ENCODE measurements at regions not wholly inside any gene's neighbourhood (a gene's known extent, or its start where the extent isn't known, plus 50 kb on each side); places are given as distances from the start of the nearest gene placed in this dataset.
"Not testable (repeated sequence)": the region's sequence is repeated elsewhere in the genome, so short reads cannot be mapped to it uniquely, and the experiment has no call there.

DNA sequence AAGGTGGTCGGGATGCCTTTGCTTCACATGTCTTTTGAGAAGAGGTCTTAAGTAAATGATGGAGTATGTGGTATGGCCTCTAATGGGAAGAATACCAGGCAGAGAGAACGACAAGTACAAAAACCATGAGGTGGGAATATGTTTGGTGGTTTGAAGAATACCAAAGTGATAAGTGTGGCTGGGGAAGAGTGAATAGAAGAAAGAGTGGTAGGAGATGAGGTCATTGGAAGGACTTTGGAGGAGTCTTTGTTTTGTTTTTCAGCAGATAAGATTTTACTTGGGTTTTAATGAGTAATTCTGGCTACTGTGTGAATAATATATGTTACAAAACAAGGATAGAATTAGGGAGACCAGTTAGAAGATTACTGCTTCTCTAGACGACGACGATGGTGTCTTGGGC is 515.4 kb downstream of the RAB38 start:
- no peak for DNase-seq (ENCODE audit: low read depth in 2 of 2)

DNA sequence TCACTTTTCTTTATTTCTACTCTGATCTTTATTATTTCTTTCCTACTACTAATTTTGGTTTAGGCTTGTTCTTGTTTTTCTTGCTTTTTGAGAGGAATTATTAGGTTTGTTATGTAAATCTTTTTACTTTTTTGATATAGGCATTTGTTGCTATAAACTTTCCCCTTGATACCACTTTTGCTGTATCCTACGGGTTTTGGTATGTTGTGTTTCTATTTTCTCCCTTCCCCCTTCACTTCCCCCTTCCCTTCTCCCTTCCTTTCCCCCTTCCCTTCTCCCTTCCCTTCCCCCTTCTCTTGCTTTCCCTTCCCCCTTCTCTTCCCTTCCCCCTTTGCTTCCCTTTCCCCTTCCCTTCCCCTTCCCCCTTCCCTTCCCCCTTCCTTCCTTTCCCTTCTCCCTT is 529.6 kb downstream of the RAB38 start:
- no peak for DNase-seq (ENCODE audit: low read depth in 2 of 2)

DNA sequence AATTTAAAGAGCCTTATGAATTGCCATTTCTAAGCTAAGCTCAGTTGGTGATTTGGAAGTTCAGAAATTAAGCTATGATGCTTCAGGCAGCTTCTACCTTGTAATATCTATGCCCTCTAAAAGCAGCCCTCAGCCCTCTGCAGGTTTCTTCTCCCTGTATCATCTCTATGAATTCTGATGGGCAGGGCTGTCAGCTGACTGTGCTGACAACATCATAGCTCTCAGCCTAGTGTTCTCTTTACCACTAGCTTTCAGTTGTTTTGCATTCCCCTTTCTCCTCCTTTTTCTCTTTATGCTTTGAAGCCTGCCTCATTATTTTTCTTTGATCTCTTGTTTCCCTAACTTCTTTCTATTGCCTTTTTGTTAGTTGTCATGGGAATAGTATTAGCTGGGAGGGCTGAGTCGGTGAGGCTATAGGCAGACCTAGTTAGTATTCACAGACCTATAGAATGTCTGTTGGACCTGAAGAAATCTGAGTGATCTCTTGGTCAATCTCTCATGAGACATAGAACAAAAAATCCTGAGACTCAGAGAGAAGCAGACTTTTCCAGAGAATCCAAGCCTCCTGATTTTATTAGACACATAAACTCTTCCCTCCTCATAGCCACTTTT is 535.4 kb downstream of the RAB38 start:
- DNase-seq (ENCODE audit: low read depth in 2 of 2): no peak

DNA sequence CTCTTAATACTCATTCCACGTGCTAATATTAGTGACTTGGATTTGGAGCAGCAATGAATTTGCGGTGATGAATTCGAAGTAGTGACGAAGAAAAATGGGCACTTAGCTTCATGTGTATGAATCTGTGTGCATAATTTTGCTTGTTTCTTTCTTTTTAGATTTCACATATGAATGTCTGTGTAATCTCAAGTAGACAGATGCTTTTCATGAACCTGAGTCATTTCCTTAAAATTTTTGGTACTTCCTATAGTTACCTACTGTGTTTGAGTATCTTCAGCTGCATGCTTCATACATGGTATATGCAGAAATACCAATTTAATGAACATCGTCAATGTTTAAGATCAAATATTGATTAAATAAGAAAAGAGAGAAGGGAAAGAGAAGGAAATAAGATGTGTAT is 540.2 kb downstream of the RAB38 start:
- no peak for DNase-seq (ENCODE audit: low read depth in 2 of 2)

DNA sequence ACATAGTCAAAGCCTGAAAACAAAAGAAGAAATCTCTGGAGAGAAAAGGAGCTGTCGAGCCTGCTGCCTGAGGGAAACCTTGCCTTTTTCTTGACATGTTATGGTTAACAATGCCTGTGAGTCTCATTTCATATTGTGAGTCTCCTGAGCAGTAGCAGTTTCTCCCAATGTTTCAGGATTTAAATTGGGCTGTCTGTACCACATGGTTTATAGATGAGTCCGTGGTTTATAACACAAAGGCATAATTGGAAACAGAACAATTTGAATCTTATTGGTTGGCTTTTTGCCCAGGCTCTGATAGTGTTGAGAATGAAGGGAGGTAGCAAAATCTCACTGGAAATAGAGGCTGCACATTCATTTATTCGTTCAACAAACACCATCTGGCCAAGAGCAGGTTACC is 540.9 kb downstream of the RAB38 start:
- no peak for DNase-seq (ENCODE audit: low read depth in 2 of 2)

DNA sequence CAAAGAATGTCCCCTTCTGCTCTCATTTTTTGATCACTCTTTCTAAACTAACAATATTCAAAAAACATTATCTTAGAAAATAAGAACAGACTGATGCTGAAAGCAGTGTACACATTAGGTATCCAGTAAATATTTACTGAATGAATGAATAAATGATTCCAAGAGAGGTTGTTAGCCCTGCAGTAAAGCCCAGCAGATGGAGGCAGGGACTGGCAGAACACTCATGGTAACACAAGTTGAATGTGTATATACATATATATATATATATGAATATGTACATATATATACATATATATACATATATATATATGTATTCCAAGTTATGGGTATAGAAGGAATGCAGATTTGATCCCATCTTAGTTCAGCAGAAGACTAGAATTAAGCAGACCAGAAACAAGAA is 546.3 kb downstream of the RAB38 start:
- no peak for DNase-seq (ENCODE audit: low read depth in 2 of 2)

DNA sequence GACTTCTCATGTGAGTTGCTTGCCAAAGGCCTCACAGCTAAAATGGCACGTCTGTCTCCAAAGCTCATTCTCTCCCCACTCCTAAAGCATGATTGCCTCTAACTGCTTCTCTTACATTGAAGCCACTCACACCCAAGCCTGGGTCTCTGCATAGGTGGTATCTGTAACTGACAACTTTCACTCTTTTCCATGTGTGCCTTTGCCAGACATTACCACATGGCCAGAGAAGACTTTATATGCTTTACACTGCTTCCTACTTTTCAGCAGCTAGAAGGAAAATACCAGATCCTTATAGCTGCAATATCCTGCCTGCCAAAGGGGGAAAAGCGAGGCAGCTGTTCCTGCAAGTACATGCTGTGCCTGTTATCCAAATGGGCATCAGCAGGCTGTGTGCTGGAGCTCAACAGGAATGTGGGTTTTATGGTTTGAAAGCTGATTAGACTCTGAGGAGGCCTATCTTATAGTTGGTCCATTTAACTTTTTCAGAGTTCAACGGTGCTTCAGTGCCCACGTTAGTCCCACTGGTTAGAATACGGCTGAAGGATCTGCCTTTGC is 547.1 kb downstream of the RAB38 start:
- no peak for DNase-seq (ENCODE audit: low read depth in 2 of 2)

DNA sequence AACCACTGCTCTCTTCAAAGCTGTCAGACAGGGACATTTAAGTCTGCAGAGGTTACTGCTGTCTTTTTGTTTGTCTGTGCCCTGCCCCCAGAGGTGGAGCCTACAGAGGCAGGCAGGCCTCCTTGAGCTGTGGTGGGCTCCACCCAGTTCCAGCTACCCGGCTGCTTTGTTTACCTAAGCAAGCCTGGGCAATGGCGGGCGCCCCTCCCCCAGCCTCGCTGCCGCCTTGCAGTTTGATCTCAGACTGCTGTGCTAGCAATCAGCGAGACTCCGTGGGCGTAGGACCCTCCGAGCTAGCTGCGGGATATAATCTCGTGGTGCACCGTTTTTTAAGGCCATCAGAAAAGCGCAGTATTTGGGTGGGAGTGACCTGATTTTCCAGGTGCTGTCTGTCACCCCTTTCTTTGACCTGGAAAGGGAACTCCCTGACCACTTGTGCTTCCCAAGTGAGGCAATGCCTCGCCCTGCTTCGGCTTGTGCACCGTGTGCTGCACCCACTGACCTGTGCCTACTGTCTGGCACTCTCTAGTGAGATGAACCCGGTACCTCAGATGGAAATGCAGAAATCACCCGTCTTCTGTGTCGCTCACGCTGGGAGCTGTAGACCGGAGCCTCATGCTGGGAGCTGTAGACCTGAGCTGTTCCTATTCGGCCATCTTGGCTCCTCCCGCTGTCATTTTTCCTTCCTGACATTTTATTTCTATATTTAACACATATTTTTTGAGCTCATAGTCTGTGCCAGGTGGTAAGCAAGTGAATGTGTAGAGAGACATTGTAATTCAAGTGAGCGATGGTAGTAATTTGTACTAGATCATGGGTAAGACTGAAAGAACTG is 551.5 kb downstream of the RAB38 start:
- not testable (repeated sequence) for DNase-seq (ENCODE audit: low read depth in 2 of 2)

DNA sequence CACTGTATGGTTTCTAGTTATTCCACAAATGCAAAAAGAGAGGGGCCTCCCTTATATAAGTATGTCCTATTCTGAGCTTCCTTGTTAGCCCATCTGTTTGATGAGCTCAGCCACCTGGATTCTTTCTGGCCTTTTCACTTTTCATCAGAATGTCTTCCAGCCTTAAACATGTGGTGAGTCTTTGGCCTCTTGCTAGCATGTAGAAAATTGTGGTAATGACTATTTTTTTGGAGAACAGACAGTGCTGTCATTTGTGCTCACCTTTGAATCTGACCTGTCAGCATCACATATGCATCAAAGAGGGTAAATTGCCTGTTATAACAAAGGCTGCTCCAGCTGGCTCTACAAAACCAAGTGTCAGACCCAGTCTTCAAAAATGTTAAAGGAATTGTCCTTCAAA is 558.7 kb downstream of the RAB38 start:
- DNase-seq (ENCODE audit: low read depth in 2 of 2): no peak

DNA sequence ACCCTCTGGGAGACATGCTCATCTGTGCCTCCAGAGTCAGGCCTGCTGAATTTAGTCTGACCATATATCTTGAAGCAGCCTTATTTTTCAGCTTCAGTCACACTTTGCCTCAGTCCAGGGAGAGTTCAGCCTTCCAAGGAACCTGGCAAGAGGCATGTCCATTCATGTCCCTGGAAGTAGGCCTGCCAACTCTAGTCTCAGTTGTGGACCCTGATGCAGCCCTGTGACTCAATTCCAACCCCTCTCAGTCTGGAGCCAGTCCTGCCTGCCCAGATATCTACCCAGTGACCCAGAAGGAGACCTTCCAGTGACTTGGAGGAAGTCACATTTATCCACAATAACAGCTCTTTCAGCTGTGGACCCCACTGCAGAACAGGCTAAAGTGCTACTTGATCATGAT is 566.6 kb downstream of the TMEM135 start:
- no peak for DNase-seq (ENCODE audit: low read depth in 2 of 2)

DNA sequence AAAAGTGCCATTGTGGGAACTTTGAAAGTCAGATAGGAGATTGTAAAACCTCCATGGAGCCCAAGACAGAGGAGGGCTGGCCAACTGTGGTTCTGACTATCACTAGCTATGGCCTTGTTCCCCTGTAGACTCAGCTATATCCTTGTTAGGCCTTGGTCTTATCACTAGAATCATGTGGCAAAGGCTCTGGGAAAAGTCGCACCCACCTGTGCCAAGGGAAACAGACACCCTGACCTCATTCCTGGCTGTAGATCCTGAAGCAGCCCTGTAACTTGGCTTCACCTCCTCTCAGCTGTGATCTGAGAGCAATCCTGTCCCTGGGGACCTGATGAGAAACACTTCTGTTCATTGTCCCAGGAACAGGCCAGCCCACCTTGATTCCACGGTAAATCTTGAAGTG is 566.2 kb downstream of the TMEM135 start:
- DNase-seq (ENCODE audit: low read depth in 2 of 2): no peak

DNA sequence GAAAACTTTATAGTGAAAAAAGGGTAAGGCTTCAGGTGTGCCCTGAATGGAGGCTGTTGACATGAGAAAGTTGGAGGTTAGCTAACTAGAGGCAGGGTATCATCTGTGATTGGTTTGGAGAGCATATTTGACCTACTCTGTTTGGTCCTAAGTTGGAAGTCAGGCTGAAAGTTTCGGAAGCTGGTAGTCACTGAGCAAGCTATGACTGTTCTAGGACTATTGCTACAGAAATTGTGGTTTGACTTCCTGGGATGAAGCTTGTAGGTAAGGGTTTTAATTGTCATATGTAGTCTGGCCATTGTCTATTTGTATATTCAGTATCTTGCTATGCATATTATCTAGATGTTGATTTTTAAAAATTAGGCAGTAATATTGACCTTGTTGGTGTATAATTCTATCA is 565.0 kb downstream of the TMEM135 start:
- DNase-seq (ENCODE audit: low read depth in 2 of 2): no peak

DNA sequence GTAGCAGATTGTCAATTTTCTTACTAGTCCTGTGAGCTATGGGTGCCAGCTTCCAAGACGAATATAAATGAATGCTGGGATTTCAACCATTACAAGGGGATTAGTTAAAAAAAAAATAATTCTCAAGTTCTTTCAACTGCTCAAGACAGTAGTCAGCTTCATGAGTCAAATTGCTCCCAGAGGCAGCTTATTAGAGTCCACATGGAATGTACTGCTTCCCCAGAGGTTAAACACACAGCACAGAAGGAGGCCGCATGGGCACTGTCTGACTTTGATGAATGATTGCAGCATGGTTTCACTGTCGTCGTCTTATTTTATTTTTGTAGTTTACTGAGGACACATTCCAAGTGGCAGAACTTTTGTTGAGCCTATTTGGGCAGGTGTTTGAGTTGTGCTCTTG is 563.2 kb downstream of the TMEM135 start:
- no peak for DNase-seq (ENCODE audit: low read depth in 2 of 2)

DNA sequence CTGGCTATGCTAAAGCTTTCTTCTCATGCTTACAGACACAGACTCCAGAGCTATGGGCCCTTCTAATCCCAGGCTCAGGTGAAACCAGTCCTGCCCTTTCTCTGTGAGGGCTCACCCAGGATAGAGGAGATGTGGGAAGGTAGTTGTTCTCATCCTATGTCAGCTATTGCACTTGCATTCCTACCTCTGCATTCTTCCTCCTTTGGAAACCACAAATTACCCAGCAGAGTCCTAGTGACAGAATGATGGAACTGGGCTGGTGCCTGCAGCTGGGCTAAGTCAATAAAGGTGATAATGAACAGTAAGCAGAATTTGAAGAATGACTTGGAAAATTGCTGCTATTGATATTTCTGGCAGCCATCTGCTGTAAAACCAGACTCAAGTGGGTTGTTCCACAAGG is 560.0 kb downstream of the TMEM135 start:
- DNase-seq (ENCODE audit: low read depth in 2 of 2): no peak

DNA sequence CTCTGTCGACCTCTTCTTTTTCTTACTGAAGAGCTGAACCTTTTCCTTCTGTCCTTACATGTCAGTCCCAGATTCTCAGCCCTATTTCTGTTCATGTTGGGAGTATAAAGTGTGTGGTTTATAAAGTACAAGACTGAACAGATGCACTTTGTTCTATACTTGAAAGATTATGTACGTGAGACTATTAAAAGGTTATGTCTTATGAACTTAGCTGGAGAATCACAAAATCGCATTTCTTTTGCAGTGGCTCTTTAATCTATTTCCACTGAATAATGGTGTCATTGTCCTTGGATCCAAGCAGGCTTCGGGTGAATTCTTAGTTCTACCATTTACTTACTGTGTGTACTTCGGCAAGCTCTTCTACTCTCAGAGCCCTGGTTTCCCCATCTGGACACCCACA is 558.4 kb downstream of the TMEM135 start:
- no peak for DNase-seq (ENCODE audit: low read depth in 2 of 2)

DNA sequence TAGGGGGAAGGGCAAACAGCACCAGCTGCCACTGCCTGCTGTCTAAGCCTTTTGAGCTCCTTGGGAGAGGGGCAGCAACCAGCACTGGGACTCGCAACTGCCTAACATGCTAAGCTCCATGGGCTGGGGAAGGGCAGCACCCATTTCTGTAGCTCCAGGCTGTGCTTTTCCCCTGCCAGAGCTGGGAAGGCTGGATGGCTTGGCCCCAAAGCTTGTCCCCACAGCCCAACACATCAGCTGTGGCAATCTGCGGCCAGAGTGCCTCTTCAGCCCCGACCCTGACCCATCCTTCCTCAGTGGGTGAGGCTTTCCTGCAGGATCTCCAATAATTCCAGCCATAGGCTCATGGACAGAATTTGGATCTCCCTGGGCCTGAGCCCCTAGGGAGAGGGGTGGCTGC is 551.3 kb downstream of the TMEM135 start:
- DNase-seq (ENCODE audit: low read depth in 2 of 2): no peak

DNA sequence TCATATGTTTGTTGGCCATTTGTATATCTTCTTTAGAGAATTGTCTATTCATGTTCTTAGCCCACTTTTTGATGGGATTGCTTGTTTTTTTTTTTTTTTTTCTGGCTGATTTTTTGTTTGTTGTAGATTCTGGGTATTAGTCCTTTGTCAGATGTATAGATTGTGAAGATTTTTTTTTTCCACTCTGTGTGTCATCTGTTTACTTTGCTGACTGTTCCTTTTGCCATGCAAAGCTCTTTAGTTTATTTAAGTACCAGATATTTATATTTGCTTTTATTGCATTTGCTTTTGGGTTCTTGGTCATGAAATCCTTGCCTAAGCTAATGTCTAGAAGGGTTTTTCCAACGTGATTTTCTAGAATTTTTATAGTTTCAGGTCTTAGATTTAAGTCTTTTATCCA is 547.9 kb downstream of the TMEM135 start:
- not testable (repeated sequence) for DNase-seq (ENCODE audit: low read depth in 2 of 2)

DNA sequence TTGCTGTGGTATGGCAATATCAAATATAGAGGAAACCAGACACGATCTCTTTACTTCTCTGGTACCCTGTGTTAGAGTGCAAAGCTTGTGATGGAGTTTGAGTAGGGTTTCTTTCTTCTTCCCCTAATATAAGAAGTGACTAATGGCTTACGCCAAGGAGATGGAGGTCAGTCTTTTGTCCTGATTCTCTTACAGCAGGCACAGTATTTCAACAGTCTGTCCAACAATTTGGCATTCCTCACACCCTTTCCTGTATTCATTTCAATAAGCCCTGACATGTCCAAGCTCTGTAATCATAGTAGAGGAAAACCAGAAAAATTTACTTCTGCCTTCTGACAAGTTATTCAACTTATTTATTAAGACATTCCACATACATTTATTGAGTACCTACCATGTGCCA is 546.2 kb downstream of the TMEM135 start:
- DNase-seq (ENCODE audit: low read depth in 2 of 2): no peak

DNA sequence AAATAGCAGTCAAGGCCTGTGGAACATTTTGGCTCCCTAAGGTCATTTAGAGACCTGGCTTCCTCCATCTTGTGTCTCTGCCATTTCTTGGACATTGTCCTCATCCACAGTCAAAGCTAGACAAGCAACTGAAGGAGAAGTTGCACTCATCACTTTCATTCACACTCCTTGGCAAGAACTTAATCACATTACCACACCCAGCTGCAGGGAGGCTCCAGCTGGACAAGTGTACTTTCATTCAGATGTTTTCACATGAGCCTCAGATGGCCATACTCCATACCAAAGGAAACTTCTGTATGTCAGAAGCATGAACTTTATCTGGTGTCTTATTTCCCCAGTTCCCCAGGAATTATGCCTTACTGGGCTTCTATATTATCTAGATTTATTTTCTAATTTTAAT is 537.4 kb downstream of the TMEM135 start:
- no peak for DNase-seq (ENCODE audit: low read depth in 2 of 2)

DNA sequence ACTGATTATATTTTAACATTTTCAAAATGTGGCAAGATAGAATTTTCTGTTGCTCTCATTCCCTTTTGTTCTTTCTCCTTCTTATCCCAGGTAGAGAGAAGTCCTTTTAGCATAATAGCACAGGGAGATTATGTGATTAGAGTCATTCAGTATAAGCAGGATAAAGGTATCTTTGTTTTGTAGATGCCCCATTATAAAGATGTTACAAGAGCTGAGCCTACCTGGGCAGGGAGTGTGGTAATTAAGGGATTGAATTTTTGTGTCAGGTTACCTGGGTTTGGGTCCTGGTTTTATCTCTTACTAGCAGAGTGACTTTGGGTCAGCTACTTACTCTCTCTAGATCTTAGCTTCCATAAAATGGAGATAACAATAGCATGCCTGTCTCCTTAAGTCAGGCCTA is 536.5 kb downstream of the TMEM135 start:
- no peak for DNase-seq (ENCODE audit: low read depth in 2 of 2)

DNA sequence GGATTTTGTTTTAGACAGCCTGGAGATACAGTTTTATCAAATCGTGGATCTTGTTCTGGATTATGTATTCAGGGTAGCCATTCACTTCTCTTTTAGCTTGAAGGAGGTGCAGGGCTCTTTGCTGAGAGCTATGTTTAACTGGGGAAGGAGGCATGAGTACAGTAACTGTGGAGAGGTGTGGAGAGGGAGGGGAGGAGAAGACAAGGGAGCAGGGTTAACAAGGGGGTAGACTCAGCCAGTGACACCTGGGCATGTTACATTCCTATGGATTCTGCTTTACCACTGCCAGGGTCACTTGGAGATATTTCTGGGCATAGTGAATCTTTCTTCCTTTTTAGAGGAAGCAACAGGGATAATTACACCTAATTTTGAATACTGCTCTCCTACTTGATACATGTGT is 536.0 kb downstream of the TMEM135 start:
- DNase-seq (ENCODE audit: low read depth in 2 of 2): no peak

DNA sequence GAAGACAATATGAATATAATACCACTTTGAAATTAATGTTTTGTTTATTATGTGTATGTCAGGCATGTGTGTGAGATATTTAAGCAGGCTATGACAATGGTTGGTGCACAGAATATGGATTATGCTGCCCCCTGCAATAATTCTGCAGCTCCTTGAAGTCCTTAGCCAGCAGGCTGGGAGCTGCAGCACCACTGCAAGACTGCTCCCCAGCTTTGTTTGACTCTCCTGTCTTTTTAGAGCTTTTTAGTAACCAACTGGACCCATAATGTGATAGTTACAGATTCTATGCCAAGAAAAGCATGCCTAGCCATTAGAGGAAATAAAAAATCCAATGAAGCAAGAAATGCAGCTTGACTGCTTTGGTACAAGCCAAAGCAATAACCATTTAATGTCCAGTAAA is 535.1 kb downstream of the TMEM135 start:
- DNase-seq (ENCODE audit: low read depth in 2 of 2): no peak

DNA sequence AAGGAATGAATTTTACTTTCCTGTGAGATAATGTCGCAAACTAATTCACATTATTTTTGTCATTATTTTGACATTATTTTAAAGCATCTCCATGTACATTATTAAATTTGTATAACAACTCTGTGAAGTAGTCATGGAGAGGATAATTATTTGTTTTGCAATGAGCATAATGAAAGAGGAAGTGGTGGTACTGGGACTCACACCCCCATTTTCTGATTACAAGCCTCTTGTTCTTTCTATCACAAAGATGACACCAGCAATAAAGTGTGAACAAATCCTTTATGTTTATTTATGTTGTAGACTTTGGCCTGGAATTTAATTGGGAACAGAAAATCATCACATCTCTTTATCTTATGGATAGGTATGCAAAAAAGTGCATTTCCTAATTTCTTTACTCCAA is 522.6 kb downstream of the TMEM135 start:
- DNase-seq (ENCODE audit: low read depth in 2 of 2): no peak

Measured in dermis microvascular lymphatic vessel endothelial cell (primary cell).